ENCODE measurements at regions not wholly inside any gene's neighbourhood (a gene's known extent, or its start where the extent isn't known, plus 50 kb on each side); places are given as distances from the start of the nearest gene placed in this dataset.

GRCh38 chr1:232454227-232454886 is 175.6 kb downstream of the SIPA1L2 start:
- Histone ChIP-seq H3K4me3 (ENCODE audit: low read length) (no peak overlapping the region), H4K20me1 (ENCODE audit: insufficient read depth, low read depth, low read length) (no peaks in the 10 kb centered on the region), H2AFZ (ENCODE audit: low read length) (no peak overlapping the region), H3K9me2 (replicated peaks; ENCODE audit: insufficient read depth, low read length) (no peaks in the 10 kb centered on the region), H3K27me3 (ENCODE audit: low read length) (no peaks in the 10 kb centered on the region), H3K27ac (ENCODE audit: low read length) (no peak overlapping the region), H3K36me3 (ENCODE audit: insufficient read depth, low read length) (no peaks in the 10 kb centered on the region), H3K4me2 (ENCODE audit: low read depth, low read length, poor library complexity, severe bottlenecking) (no peak overlapping the region), H3K79me2 (ENCODE audit: low read length) (no peaks in the 10 kb centered on the region), H3K9ac (ENCODE audit: low read length) (no peak overlapping the region), H3K4me1 (ENCODE audit: low read length) (no peaks in the 10 kb centered on the region), H3K9me3 (ENCODE audit: low read length) (no peaks in the 10 kb centered on the region)
- DNase-seq: no peak

GRCh38 chr1:232452736-232453440 is 177.0 kb downstream of the SIPA1L2 start:
- Histone ChIP-seq H3K4me1 (ENCODE audit: low read length) (no peaks in the 10 kb centered on the region), H3K27ac (ENCODE audit: low read length) (no peak overlapping the region), H3K9me3 (ENCODE audit: low read length) (no peaks in the 10 kb centered on the region), H3K36me3 (ENCODE audit: insufficient read depth, low read length) (no peaks in the 10 kb centered on the region), H3K27me3 (ENCODE audit: low read length) (no peaks in the 10 kb centered on the region), H3K4me3 (ENCODE audit: low read length) (no peak overlapping the region), H3K9me2 (replicated peaks; ENCODE audit: insufficient read depth, low read length) (no peaks in the 10 kb centered on the region), H3K9ac (ENCODE audit: low read length) (no peak overlapping the region), H4K20me1 (ENCODE audit: insufficient read depth, low read depth, low read length) (no peaks in the 10 kb centered on the region), H3K4me2 (ENCODE audit: low read depth, low read length, poor library complexity, severe bottlenecking) (no peak overlapping the region), H3K79me2 (ENCODE audit: low read length) (no peaks in the 10 kb centered on the region), H2AFZ (ENCODE audit: low read length) (no peak overlapping the region)
- no peak for DNase-seq

GRCh38 chr1:232452117-232452516 is 177.8 kb downstream of the SIPA1L2 start:
- Histone ChIP-seq H3K27ac (ENCODE audit: low read length) (no peak overlapping the region), H3K79me2 (ENCODE audit: low read length) (no peaks in the 10 kb centered on the region), H3K4me2 (ENCODE audit: low read depth, low read length, poor library complexity, severe bottlenecking) (no peak overlapping the region), H3K27me3 (ENCODE audit: low read length) (no peaks in the 10 kb centered on the region), H3K9me2 (replicated peaks; ENCODE audit: insufficient read depth, low read length) (no peaks in the 10 kb centered on the region), H2AFZ (ENCODE audit: low read length) (no peak overlapping the region), H3K4me3 (ENCODE audit: low read length) (no peak overlapping the region), H3K4me1 (ENCODE audit: low read length) (no peaks in the 10 kb centered on the region), H4K20me1 (ENCODE audit: insufficient read depth, low read depth, low read length) (no peaks in the 10 kb centered on the region), H3K9me3 (ENCODE audit: low read length) (no peaks in the 10 kb centered on the region), H3K36me3 (ENCODE audit: insufficient read depth, low read length) (no peaks in the 10 kb centered on the region), H3K9ac (ENCODE audit: low read length) (no peak overlapping the region)
- DNase-seq: no peak

- no peak for DNase-seq
- Histone ChIP-seq H3K27me3 (ENCODE audit: low read length) (no peaks in the 10 kb centered on the region), H3K4me3 (ENCODE audit: low read length) (no peak overlapping the region), H3K9me2 (replicated peaks; ENCODE audit: insufficient read depth, low read length) (no peaks in the 10 kb centered on the region), H3K9ac (ENCODE audit: low read length) (no peak overlapping the region), H3K4me2 (ENCODE audit: low read depth, low read length, poor library complexity, severe bottlenecking) (no peak overlapping the region), H3K27ac (ENCODE audit: low read length) (no peak overlapping the region), H4K20me1 (ENCODE audit: insufficient read depth, low read depth, low read length) (no peaks in the 10 kb centered on the region), H3K36me3 (ENCODE audit: insufficient read depth, low read length) (no peaks in the 10 kb centered on the region), H3K9me3 (ENCODE audit: low read length) (no peaks in the 10 kb centered on the region), H2AFZ (ENCODE audit: low read length) (no peak overlapping the region), H3K4me1 (ENCODE audit: low read length) (no peaks in the 10 kb centered on the region), H3K79me2 (ENCODE audit: low read length) (no peaks in the 10 kb centered on the region)
Measured at GRCh38 chr1:232451506-232451905, 178.4 kb downstream of the SIPA1L2 start.

GRCh38 chr1:232450615-232451014 is 179.3 kb downstream of the SIPA1L2 start:
- H3K9me3 ChIP-seq (ENCODE audit: low read length): no peaks in the 10 kb centered on the region
- no peak overlapping the region for H3K27ac ChIP-seq (ENCODE audit: low read length)
- H2AFZ ChIP-seq (ENCODE audit: low read length): no peak overlapping the region
- DNase-seq: no peak
- H3K27me3 ChIP-seq (ENCODE audit: low read length): no peaks in the 10 kb centered on the region
- H3K4me1 ChIP-seq (ENCODE audit: low read length): no peaks in the 10 kb centered on the region
- no peaks in the 10 kb centered on the region for H3K79me2 ChIP-seq (ENCODE audit: low read length)
- H3K4me3 ChIP-seq (ENCODE audit: low read length): no peak overlapping the region
- H3K36me3 ChIP-seq (ENCODE audit: insufficient read depth, low read length): no peaks in the 10 kb centered on the region
- no peak overlapping the region for H3K4me2 ChIP-seq (ENCODE audit: low read depth, low read length, poor library complexity, severe bottlenecking)
- H3K9ac ChIP-seq (ENCODE audit: low read length): no peak overlapping the region
- no peaks in the 10 kb centered on the region for H4K20me1 ChIP-seq (ENCODE audit: insufficient read depth, low read depth, low read length)
- no peaks in the 10 kb centered on the region for H3K9me2 ChIP-seq (replicated peaks; ENCODE audit: insufficient read depth, low read length)

- H3K9me3 ChIP-seq (ENCODE audit: low read length): no peaks in the 10 kb centered on the region
- H3K4me1 ChIP-seq (ENCODE audit: low read length): no peaks in the 10 kb centered on the region
- H3K27ac ChIP-seq (ENCODE audit: low read length): no peak overlapping the region
- H3K79me2 ChIP-seq (ENCODE audit: low read length): no peaks in the 10 kb centered on the region
- no peaks in the 10 kb centered on the region for H4K20me1 ChIP-seq (ENCODE audit: insufficient read depth, low read depth, low read length)
- no peak overlapping the region for H3K4me2 ChIP-seq (ENCODE audit: low read depth, low read length, poor library complexity, severe bottlenecking)
- H2AFZ ChIP-seq (ENCODE audit: low read length): no peak overlapping the region
- no peaks in the 10 kb centered on the region for H3K36me3 ChIP-seq (ENCODE audit: insufficient read depth, low read length)
- no peak for DNase-seq
- H3K9me2 ChIP-seq (replicated peaks; ENCODE audit: insufficient read depth, low read length): no peaks in the 10 kb centered on the region
- H3K27me3 ChIP-seq (ENCODE audit: low read length): no peaks in the 10 kb centered on the region
- H3K9ac ChIP-seq (ENCODE audit: low read length): no peak overlapping the region
- no peak overlapping the region for H3K4me3 ChIP-seq (ENCODE audit: low read length)
Measured at GRCh38 chr1:232447125-232447524, 182.8 kb downstream of the SIPA1L2 start.

- DNase-seq: no peak
- no peaks in the 10 kb centered on the region for H3K79me2 ChIP-seq (ENCODE audit: low read length)
- H3K9me3 ChIP-seq (ENCODE audit: low read length): no peaks in the 10 kb centered on the region
- no peak overlapping the region for H3K27ac ChIP-seq (ENCODE audit: low read length)
- no peak overlapping the region for H3K4me3 ChIP-seq (ENCODE audit: low read length)
- no peaks in the 10 kb centered on the region for H3K27me3 ChIP-seq (ENCODE audit: low read length)
- H2AFZ ChIP-seq (ENCODE audit: low read length): no peak overlapping the region
- H3K9me2 ChIP-seq (replicated peaks; ENCODE audit: insufficient read depth, low read length): no peaks in the 10 kb centered on the region
- H3K9ac ChIP-seq (ENCODE audit: low read length): no peak overlapping the region
- H3K4me1 ChIP-seq (ENCODE audit: low read length): no peaks in the 10 kb centered on the region
- H4K20me1 ChIP-seq (ENCODE audit: insufficient read depth, low read depth, low read length): no peaks in the 10 kb centered on the region
- H3K36me3 ChIP-seq (ENCODE audit: insufficient read depth, low read length): no peaks in the 10 kb centered on the region
- no peak overlapping the region for H3K4me2 ChIP-seq (ENCODE audit: low read depth, low read length, poor library complexity, severe bottlenecking)
Measured at GRCh38 chr1:232445361-232446106, 184.4 kb downstream of the SIPA1L2 start.

GRCh38 chr1:232443372-232443771 is 186.6 kb downstream of the SIPA1L2 start:
- DNase-seq: no peak
- H3K79me2 ChIP-seq (ENCODE audit: low read length): no peaks in the 10 kb centered on the region

More at GRCh38 chr1:232443372-232443771, 186.6 kb downstream of the SIPA1L2 start:
- Histone ChIP-seq H2AFZ (ENCODE audit: low read length) (no peak overlapping the region), H3K27ac (ENCODE audit: low read length) (no peak overlapping the region), H3K9ac (ENCODE audit: low read length) (no peak overlapping the region), H3K27me3 (ENCODE audit: low read length) (no peaks in the 10 kb centered on the region), H3K36me3 (ENCODE audit: insufficient read depth, low read length) (no peaks in the 10 kb centered on the region), H3K4me2 (ENCODE audit: low read depth, low read length, poor library complexity, severe bottlenecking) (no peak overlapping the region), H4K20me1 (ENCODE audit: insufficient read depth, low read depth, low read length) (no peaks in the 10 kb centered on the region), H3K9me2 (replicated peaks; ENCODE audit: insufficient read depth, low read length) (no peaks in the 10 kb centered on the region), H3K4me3 (ENCODE audit: low read length) (no peak overlapping the region), H3K9me3 (ENCODE audit: low read length) (no peaks in the 10 kb centered on the region), H3K4me1 (ENCODE audit: low read length) (no peaks in the 10 kb centered on the region)
